ENCODE measurements at regions not wholly inside any gene's neighbourhood (a gene's known extent, or its start where the extent isn't known, plus 50 kb on each side); places are given as distances from the start of the nearest gene placed in this dataset.

DNA sequence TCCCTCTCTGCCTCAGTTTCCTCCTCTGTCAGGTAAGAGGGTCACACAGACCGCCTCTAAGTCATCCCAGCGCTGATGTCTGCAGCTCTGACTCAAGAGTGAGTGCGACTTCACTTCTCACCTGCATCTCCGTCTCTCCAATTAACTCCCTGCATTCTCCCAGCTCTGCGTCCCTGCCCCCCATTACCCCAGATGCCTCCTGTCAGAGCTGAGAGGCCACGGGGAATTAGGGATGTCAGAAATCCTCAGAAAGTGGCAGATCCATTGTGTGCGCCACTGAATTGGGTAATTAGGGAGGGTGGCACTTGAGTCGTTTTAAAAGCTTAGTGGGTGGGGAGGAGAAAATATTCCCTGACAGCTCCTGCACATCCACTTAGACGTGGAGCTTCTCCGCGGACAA, 885.4 kb upstream of the EEF2KMT start:
- H4K20me1 ChIP-seq (ENCODE audit: insufficient read depth, low read length): no peaks in the 10 kb centered on the region
- no peak overlapping the region for H2BK20ac ChIP-seq (ENCODE audit: low read depth, low read length)
- no peak overlapping the region for H2AFZ ChIP-seq (replicated peaks; ENCODE audit: low read length, poor library complexity)
- H3K9me1 ChIP-seq (ENCODE audit: insufficient read depth, low read length): no peaks in the 10 kb centered on the region
- no peak overlapping the region for H3K4me3 ChIP-seq (ENCODE audit: insufficient read depth, low read depth, low read length)
- H3K14ac ChIP-seq (replicated peaks; ENCODE audit: low read depth, low read length): no peak overlapping the region
- no peak overlapping the region for H3K27ac ChIP-seq (ENCODE audit: insufficient read depth, low read length)
- dilution Hi-C loops (cut with HindIII; ENCODE audit: low sequenced_read_pairs, unreplicated experiment) (no loop called here), in situ Hi-C loops (cut with MboI; ENCODE audit: low sequenced_read_pairs) (no loop called here), intact Hi-C loops (cut with micrococcal nuclease) (no loop called here)
- no peak overlapping the region for H2AK9ac ChIP-seq (replicated peaks; ENCODE audit: low read depth, low read length, poor library complexity)
- H3K4ac ChIP-seq (ENCODE audit: low read depth, low read length): no peak overlapping the region
- H2BK15ac ChIP-seq (ENCODE audit: low read depth, low read length): no peak overlapping the region
- DNase-seq: no peak
- no peak overlapping the region for H2BK120ac ChIP-seq (ENCODE audit: low read depth, low read length)
- no peak overlapping the region for H3K9ac ChIP-seq (ENCODE audit: low read depth, low read length)
- H3K36me3 ChIP-seq (ENCODE audit: control insufficient read depth, insufficient read depth, low read length): no peaks in the 10 kb centered on the region
- no peak for ATAC-seq (ENCODE audit: low read depth)
- WGBS, 2 experiments (ENCODE audit: extremely low coverage in 2 of 2, insufficient read length in 1 of 2): no CpG with 5 or more reads among the region's 11 CpGs
- H3K4me1 ChIP-seq (ENCODE audit: control insufficient read depth, insufficient read depth, low read length): no peaks in the 10 kb centered on the region
- no peak overlapping the region for H2BK5ac ChIP-seq (ENCODE audit: low read depth, low read length, poor library complexity, severe bottlenecking)
- H3K79me1 ChIP-seq (ENCODE audit: low read depth in 1 of 2, low read length in 2 of 2): no peaks in the 10 kb centered on the region
- no peak for TF ChIP-seq NFE2L2 (IDR thresholded peaks at IDR 0.05; ENCODE audit: low read depth, low read length)
- TF ChIP-seq MAZ (IDR thresholded peaks at IDR 0.05; ENCODE audit: borderline replicate concordance, low read depth, low read length): no peak
- TF ChIP-seq, protein P1, sequence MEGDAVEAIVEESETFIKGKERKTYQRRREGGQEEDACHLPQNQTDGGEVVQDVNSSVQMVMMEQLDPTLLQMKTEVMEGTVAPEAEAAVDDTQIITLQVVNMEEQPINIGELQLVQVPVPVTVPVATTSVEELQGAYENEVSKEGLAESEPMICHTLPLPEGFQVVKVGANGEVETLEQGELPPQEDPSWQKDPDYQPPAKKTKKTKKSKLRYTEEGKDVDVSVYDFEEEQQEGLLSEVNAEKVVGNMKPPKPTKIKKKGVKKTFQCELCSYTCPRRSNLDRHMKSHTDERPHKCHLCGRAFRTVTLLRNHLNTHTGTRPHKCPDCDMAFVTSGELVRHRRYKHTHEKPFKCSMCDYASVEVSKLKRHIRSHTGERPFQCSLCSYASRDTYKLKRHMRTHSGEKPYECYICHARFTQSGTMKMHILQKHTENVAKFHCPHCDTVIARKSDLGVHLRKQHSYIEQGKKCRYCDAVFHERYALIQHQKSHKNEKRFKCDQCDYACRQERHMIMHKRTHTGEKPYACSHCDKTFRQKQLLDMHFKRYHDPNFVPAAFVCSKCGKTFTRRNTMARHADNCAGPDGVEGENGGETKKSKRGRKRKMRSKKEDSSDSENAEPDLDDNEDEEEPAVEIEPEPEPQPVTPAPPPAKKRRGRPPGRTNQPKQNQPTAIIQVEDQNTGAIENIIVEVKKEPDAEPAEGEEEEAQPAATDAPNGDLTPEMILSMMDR (conservative IDR thresholded peaks at IDR 0.05; ENCODE audit: low read depth, low read length): no peak
- no peak for TF ChIP-seq BHLHE40 (IDR thresholded peaks at IDR 0.05; ENCODE audit: low read depth, low read length)
- no peak for TF ChIP-seq RFX5 (IDR thresholded peaks at IDR 0.05; ENCODE audit: low read depth, low read length)
- no peak for TF ChIP-seq SMC3 (IDR thresholded peaks at IDR 0.05; ENCODE audit: low read depth, low read length)
- TF ChIP-seq FOS (IDR thresholded peaks at IDR 0.05; ENCODE audit: low read depth, low read length): no peak
- no peak for TF ChIP-seq CEBPB (IDR thresholded peaks at IDR 0.05; ENCODE audit: low read depth, low read length)
- H2AK5ac ChIP-seq (ENCODE audit: low read depth, low read length): no peak overlapping the region
- no peak overlapping the region for H4K8ac ChIP-seq (ENCODE audit: low read depth in 2 of 2, low read length in 2 of 2)
- no peaks in the 10 kb centered on the region for H3K27me3 ChIP-seq (ENCODE audit: control insufficient read depth, insufficient read depth, low read length)
- peaks cover 16% of the 10 kb centered on the region; the same call in 1 of the 2 replicates for H3K9me3 ChIP-seq (ENCODE audit: control insufficient read depth, insufficient read depth, low read length)
- no peak overlapping the region for H4K91ac ChIP-seq (ENCODE audit: insufficient read depth, low read depth, low read length)
- no peak overlapping the region for H3K23ac ChIP-seq (ENCODE audit: low read depth, low read length)
- ChIA-PET POLR2A (ENCODE audit: unreplicated experiment) (no interaction called here), CTCF (no interaction called here)
- H4K5ac ChIP-seq (ENCODE audit: low read depth, low read length): no peak overlapping the region
- no peak overlapping the region for H3K18ac ChIP-seq (ENCODE audit: low read depth, low read length)
- BruUV-seq (replicated peaks): no TSS peak
- H3K56ac ChIP-seq (ENCODE audit: extremely low read depth, insufficient read depth, low read length): no peak overlapping the region
- H3K4me2 ChIP-seq (ENCODE audit: low read depth, low read length): no peak overlapping the region
